HG02642 (cell line): ENCODE measurements at regions not wholly inside any gene's neighbourhood (a gene's known extent, or its start where the extent isn't known, plus 50 kb on each side); places are given as distances from the start of the nearest gene placed in this dataset.

Experiments
- ATAC-seq: cut with Tn5 transposase; IDR thresholded peaks from one replicate; pipeline ENCODE4 v1.9.1; 2021; ENCODE audit warnings: mild to moderate bottlenecking; ENCODE audit not compliant: unreplicated experiment, poor library complexity

DNA sequence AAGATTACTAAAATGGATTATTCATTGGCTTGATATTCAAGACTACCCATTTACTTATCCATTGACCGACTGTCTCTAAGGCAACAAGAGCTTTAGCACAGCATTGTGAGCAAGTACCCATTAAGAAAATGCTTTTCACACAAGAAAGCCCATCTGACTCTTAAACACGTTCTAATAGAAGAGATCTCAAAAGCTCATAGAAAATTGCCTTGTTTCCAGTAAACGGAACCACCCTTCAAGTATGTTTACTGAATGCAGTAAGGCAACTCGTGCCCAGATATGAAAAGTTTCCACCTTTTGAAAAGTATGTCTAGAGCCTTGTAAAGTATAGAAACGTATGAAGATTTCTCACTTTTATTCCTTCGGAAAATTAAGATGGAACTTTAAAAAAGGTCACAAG lies 655.3 kb upstream of the ALCAM start:
- ATAC-seq: no peak

DNA sequence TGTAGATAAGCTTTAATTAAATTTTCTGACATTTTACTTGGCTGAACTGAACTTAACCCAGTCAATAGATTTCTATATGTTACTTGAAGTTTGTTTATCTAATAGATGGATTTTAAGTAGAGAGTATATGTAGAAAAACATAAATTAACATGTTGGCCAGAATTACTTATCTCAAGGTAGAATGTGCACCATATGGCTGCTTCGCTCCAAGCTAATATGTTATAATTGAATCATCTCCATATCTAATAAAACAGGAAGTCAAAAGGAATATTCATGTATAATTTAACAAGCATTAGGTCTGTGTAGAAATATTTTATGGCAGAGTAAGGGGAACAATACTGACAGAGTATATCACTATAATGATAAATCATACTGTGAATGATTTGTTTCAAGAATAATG lies 650.7 kb upstream of the ALCAM start:
- no peak for ATAC-seq

DNA sequence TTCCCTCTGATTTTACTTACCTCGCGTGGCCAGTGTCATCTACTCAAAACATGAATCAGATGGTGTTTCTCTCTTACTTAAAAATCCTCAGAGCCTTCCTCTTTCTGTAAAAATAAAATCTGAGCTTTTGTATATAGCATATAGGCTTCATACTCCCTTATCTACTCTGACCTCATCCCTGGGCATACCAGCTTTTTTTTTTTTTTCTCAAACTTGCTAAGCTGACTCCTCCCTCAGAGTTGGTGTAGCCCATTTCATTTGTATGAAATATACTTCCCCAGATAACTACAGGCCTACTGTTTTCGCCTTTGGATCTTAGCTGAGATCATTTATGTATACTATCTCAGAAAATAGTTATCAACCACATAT lies 648.9 kb upstream of the ALCAM start:
- no peak for ATAC-seq

DNA sequence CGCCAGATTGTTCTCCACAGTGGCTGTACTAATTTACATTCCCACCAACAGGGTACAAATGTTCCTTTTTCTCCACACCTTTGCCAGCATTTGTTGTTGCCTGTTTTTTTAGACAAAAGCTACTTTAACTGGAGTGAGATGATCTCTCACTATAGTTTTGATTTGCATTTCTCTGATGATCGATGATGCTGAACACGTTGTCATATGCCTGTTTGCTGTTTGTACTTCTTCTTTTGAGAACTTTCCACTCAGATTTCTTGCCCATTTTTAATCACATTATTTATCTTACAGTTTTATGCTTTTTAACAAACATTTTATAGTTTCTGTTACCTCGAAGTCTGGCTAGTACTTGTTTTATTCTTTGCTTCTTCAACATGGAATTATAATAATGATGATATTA lies 643.7 kb upstream of the ALCAM start:
- no peak for ATAC-seq

DNA sequence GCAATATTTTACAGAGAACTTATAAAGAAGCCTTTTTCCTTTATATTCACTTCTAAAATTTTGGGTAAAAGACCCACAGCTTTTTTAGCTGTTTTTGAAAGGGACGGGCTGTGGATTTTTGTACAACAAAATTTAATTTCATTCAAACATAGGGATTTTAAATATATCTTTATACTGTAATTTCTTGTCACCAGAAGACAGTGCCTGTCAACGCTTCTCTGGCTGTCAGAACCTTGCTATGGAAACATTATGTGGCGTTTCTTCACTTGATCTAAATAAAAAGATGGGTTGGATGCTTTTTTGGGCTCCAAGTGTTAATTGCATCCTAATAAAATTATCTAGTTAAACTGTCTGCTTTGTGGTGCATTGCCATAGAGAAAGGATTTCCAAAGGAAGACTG lies 635.6 kb upstream of the ALCAM start:
- ATAC-seq: no peak

DNA sequence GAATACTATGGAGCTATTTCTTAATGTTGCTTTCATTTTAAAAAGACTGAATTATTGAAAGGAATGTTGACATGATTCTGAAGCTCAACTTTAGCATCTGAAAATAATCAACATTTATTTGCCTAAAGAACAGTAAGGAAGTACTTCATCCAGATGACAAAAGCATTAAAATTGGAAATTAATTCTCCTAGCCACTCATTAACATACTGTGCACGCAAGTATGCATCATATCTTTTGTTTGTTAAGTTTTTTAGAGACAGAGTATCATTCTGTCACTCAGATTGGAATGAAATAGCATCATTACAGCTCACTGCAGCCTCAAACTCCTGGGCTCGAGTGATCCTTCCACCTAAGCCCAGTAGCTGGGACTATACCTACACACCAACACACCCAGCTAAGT lies 632.1 kb upstream of the ALCAM start:
- ATAC-seq: no peak

DNA sequence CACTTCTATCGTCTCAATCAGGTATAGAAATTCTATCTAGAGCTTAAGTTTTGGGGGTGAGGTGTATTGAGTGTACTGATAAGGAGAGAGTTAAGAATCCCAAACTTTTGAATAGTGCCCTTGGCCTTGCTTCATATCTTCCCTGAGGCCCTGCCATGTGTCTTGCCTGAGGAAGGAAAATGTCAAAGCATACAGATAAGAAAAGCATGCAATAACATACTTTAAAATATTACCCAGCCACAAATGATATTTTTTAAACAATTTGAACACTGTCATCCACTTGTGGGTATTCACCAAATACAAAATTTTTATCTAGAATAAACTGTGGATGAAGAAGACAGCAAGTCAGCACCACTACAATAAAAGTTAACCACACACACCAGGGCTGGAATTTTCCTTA lies 631.0 kb upstream of the ALCAM start:
- ATAC-seq: no peak

DNA sequence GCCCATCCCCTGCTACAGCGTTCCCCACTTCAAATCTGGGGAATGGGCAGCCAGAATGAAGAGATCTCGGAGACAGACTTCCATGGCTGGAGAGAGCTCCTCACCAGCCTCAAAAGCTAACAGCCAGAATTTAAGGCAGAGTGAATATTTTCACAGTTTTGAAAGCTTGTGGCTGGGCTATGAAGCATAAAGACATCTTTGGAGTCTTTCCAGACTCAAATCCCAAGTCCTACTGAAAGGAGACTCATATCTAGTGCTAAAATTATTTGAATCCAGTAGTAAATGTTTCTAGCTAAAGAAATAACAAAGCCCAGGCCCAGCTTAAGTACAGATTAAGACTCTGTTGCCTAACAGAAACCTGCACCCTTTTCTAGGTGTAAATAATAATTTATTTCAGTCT lies 628.4 kb upstream of the ALCAM start:
- ATAC-seq: no peak

DNA sequence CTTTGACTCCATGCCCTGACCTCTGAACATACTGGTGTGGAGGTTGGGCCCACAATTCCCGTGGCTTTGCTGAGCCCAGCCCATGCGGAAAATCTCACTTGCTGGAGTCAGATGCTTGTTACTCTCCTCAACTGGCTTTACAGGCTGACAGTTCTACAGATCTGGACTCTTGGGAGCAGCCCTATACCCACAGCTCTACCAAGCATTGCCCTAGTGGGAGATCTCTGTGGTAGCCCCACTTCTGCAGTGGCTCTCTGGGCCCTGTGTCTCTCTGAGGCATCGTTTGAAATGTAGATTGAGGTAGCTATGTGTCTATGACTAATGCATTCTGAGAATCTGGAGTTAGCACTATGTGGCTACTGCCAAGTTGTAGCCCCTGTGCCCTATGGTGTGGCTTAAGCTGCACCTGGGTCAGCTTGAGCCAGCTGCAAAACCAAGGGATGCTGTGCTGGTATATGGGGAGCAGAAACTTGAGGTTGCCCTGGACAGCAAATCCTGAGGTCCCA lies 625.8 kb upstream of the ALCAM start:
- no peak for ATAC-seq

DNA sequence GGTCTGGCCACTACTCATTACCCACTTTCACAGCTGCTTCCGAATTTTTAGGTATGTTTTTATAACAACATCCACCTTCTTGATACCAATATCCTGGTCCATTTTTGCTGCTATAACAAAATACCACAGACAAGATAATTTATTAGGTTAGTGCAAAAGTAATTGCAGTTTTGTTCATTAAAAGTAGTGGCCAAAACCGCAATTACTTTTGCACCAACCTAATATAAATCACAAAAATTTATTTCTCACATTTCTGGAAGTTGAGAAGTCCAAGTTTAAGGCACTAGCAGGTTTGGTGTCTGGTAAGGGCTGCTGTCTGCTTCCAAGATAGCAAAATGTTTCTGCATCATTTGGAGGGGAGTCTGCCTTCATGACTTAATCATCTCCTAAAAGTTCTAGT lies 624.7 kb upstream of the ALCAM start:
- no peak for ATAC-seq

DNA sequence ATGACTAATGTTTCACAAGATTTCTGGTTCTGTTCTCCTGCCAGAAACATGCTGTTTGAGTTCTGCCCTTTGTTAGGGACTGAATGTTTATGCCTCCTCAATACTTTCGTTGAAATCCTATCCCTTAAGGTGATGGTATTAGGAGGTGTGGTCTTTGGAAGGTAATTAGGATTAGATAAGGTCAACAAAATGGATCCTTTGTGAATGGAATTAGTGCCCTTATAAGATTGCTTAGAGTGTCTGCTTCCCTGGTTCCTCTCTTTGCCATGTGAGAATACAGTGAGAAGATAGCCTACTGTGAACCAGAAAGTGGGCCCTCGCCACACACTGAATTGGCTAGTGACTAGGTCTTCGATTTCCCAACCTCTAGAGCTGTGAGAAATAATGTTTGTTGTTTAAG lies 621.4 kb upstream of the ALCAM start:
- no peak for ATAC-seq

DNA sequence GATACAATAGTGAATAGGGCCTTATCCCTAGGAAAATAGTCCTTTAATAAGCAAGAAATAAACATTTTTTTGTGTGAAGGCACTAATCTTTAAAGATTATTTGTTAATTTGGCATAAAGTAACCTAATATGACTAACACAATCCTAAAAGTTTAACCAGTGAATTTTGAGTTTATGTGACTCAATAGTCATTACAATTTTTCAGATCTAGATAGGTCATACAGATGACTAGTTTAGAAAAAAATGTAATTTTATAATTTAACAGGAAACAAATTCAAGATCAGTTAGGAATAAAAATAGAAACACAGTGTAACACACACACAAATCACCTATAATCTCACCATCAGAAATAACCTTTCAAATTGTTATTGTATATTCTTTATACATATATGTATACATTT lies 620.7 kb upstream of the ALCAM start:
- no peak for ATAC-seq

DNA sequence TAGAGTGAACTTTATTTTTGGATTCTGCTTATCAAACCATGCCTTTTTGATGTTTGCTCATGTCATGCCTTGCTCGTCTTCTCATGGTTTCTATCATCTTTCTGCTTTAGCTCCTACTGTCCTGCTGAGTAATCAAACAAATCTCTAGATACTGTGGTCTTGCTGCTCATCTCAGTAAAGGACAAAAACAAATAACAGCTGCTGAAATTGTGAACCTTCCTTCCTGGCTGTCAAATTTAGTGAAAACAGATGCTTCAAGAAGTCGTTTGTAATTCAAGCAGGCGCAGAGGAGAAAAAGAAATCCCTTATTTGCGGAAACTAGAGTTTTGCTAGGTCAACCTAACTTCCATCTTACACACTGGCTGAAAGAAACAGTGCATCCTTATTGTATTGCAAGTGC lies 616.1 kb upstream of the ALCAM start:
- ATAC-seq: no peak

DNA sequence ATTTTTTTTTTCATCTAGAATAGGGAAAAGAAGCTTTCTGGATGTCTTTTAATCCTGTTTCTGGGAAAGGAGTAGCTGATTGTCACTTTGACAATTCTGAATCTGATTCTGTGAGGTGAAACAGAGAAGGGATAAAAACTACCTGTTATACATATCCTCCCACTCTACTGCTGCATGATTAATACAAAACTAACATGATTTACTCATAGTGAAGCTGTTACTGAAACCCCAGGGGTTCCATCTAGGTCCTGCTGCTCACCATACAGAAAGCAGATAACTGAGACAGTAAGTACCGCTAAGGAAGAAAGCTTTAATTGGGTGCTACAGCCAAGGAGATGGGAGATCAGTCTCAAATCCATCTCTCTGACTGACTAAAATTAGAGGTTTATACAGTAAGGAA lies 610.9 kb upstream of the ALCAM start:
- ATAC-seq: no peak

DNA sequence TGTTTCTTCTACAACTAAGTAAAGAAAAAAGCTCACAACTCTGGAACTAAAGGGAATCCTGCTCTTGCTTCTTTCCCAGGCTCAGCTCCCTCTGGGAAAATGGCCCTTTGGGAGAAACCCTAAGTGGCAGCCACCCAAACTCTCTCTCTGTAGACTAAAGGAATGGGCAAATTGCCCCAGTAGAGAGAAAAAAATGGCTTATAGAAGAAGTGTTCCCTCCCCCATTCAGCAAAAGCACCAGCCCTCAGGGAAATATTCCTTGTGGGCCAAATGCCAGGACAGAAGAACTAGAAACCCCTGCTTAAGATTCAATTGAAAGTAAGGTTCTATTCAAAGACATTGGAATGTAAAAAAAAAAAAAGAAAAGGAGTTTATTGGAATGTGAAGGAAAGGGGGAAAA lies 603.7 kb upstream of the ALCAM start:
- no peak for ATAC-seq

DNA sequence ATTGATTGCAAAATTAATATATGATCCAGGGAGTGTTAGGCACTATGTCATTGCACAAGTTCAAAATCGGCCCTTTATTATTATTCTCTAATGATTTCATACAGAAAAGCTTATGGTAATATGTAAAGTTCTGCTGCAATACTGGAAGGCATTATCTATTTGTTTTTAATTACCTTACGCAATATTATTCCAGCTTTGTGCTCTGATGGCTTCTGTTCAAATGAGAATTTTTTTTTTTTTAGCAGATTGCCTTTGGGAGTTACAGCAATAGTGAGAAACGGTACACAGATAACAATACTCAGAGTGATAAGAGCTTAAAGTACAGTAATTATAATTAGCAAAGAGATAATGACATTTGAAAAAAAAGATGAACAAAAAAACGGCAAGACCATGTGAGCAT lies 602.2 kb upstream of the ALCAM start:
- no peak for ATAC-seq

DNA sequence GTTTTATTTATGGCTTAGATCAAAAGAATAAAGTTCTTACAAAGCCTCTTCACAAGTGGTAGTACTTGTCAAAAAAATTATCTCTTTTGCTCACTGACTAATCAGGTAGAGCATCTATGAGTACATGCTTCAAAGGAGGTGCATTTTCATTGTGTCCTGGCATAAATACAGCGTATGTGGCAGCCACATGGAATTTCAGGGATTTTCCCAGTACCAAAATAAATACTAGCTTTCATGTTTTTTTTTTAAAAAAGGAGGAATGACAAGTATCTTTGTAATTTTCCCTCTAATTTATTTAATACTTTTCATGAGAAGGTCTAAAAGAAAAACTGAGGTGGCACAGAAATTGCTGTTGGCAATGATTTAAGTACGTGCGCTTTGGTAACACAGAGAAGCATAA lies 597.8 kb upstream of the ALCAM start:
- no peak for ATAC-seq

DNA sequence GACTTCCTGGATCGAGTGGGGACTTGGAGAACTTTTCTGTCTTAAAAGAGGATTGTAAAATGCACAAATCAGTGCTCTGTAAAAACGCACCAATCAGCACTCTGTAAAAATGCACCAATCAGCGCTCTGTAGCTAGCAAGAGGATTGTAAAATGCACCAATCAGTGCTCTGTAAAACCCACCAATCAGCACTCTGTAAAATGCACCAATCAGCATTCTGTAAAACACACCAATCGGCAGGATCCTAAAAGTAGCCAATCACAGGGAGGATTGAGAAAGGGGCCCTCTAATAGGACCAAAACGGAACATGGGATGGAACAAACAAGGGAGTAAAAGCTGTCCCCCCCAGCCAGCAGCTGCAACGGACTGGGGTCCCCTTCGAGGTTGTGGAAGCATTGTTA lies 587.4 kb upstream of the ALCAM start:
- no peak for ATAC-seq

DNA sequence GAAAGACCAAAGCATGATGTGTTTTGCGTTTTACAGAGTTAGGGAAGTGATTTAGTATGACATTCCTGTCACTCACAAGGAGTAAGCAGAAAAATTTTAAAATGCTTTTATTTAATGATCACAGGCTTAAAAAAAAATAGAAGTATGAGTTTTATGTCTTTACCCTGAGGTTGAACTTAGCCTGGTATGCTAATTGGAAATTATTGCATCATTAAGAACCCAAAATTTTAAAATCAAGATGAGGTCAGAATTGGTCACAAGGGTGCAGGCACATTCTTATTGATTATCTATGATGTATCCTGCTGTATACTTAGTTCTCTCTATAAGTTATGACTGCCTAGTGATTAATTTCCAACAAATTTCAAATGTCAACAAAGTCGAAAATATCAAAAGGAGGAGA lies 585.6 kb upstream of the ALCAM start:
- no peak for ATAC-seq

DNA sequence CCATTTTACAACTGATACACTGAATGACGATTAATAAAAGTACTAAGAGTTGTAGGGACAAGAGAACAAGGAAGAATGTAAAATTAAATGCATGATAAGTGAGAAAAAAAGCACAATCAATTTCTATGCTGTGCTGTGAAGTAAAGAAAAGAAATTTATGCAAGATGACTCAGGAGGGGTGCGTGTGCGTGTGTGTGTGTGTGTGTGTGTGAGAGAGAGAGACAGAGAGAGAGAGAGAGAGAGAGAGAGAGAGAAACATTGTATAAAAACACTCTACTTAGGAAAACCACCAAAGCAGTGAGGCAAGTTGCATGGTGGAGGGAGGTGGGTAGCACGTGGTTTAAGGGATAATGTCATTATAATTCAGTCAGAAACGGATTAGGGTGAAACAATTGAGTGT lies 580.8 kb upstream of the ALCAM start:
- ATAC-seq: no peak

DNA sequence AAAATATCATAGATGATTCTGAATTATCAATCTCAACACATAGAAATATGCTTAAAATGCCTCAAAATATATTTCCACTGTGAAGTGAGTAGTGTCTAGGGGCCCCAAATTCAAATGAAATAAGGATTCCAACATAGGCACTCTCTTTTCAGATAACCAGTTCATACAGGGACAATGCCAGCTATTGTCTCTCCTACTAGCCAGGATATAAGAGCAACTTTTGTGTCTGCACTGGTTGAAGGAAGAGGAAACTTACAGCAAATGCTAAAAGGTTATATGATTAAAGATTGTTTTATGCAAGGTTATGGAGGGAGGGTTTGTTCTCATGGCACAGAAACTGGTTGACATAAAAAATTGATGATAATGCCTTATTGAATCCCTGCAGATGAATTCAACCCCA lies 579.4 kb upstream of the ALCAM start:
- no peak for ATAC-seq

DNA sequence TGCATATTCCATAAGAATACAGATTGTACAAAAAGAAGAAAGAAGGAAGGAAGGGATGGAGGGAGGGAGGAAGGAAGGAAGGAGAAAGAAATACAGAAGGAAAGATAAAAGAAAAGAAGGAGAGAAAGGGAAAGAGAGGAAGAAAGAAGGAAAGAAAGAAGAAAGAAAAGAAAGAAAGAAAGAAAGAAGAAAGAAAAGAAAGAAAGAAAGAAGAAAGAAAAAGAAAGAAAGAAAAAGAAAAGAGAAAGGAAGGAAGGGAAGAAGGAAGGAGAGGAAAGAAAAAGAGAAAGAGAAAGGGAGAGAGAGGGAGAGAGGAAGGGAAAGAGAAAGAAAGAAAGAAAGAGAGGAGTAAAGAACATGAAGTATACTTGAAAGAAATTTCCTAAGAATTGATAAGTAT lies 577.9 kb upstream of the ALCAM start:
- ATAC-seq: no peak

DNA sequence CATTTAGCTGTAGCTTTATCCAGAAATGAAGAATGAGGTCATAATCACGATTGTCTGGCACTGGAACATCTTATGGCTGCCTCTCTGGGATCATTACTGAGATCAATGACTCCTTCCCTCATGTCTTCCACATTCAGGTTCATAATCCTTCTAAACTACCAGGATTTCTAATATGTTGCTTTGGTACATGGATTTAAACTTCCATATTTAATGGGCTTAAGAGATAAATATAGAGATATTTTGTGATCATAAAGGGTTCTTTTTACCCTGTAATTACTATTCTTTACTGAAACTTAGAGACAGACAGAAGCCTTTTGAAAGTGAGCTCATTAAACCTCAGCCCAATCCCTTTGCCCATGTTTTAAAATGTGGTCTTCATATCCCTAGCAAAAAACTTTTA lies 575.4 kb upstream of the ALCAM start:
- ATAC-seq: no peak
